22Rv1 (cell line): ENCODE measurements at regions not wholly inside any gene's neighbourhood (a gene's known extent, or its start where the extent isn't known, plus 50 kb on each side); places are given as distances from the start of the nearest gene placed in this dataset.

Experiments used
- ZFX ChIP-seq: fragments of 450-650 bp; IDR thresholded peaks from 2 replicates; pipeline ENCODE4 v1.6.1; 2017; ENCODE audit warnings: antibody characterized with exemption, borderline replicate concordance
- TF ChIP-seq, protein P1 (sequence below): fragments of 450-650 bp; IDR thresholded peaks from 2 replicates; pipeline ENCODE4 v1.5.1; 2017; ENCODE audit warnings: mild to moderate bottlenecking

DNA sequence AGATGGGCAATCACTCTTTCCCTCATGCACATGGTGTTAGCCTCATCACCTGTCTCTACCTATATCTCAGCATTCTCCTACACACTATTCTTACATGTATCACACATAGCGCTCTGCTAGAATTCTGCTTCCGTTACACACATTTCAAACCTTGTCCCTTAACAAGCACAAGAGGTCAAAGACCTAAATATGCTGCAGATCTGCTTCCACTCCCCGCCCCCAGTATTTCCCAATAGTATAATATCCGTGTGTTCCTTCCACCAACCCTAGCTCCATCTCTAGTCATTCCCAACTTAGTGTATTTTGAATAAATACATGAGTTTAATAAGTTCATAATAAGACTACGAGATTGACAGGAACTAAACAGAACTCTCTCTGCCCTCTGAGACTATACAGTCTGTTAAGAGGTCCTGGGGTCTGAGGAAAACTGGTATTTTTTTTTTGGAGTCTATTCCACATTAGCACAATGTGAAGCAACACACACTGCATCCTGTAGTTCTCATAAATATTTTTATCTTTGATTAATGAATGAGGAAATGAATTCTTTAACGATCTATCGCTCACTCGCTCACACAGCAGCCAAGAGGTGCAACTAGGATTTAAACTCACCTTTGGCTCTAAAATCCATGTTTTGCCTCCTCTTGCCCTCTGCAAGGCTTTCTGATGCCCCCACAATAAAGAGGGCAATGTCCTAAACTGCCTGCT lies 491.6 kb downstream of the QKI start:
- TF ChIP-seq, protein P1, sequence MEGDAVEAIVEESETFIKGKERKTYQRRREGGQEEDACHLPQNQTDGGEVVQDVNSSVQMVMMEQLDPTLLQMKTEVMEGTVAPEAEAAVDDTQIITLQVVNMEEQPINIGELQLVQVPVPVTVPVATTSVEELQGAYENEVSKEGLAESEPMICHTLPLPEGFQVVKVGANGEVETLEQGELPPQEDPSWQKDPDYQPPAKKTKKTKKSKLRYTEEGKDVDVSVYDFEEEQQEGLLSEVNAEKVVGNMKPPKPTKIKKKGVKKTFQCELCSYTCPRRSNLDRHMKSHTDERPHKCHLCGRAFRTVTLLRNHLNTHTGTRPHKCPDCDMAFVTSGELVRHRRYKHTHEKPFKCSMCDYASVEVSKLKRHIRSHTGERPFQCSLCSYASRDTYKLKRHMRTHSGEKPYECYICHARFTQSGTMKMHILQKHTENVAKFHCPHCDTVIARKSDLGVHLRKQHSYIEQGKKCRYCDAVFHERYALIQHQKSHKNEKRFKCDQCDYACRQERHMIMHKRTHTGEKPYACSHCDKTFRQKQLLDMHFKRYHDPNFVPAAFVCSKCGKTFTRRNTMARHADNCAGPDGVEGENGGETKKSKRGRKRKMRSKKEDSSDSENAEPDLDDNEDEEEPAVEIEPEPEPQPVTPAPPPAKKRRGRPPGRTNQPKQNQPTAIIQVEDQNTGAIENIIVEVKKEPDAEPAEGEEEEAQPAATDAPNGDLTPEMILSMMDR: no peak
- TF ChIP-seq ZFX: no peak
